A673 (cell line): ENCODE measurements at regions not wholly inside any gene's neighbourhood (a gene's known extent, or its start where the extent isn't known, plus 50 kb on each side); places are given as distances from the start of the nearest gene placed in this dataset.

Experiments used
- BruUV-seq: library from RNA; stranded (reverse); fragments of 400-500 nt; replicated peaks from 2 replicates; lab custom pipeline; 2021; lab: Mats Ljungman, UMichigan
- CTCF ChIA-PET: fragments of 300-600 bp; sonication (Branson Sonifier 250); formaldehyde crosslinking; loops from one replicate; lab custom pipeline; 2022; ENCODE audit warnings: antibody characterized with exemption; lab: Charles Lee
- POLR2A ChIA-PET: fragments of 300-600 bp; sonication (Branson Sonifier 250); formaldehyde crosslinking; loops from one replicate; lab custom pipeline; 2022; ENCODE audit warnings: antibody characterized with exemption; ENCODE audit not compliant: low non-redundant PET; lab: Charles Lee
- DNase-seq: peaks from one replicate; pipeline ENCODE4 v3.0.0-alpha.2; 2015; ENCODE audit warnings: low spot score
- H3K27ac ChIP-seq: fragments of 200-600 bp; sonication (generic); 2 replicates; pipeline ENCODE4 v1.5.1; 2016; ENCODE audit warnings: mixed run types, low read depth, mild to moderate bottlenecking, mixed read lengths, antibody characterized with exemption, low read length; ENCODE audit not compliant: poor library complexity, severe bottlenecking
- H3K27me3 ChIP-seq: fragments of 200-600 bp; sonication (generic); replicated peaks from 2 replicates; pipeline ENCODE4 v1.6.1; 2017; ENCODE audit warnings: mixed run types, low read depth, mild to moderate bottlenecking, mixed read lengths, antibody characterized with exemption, low read length; ENCODE audit not compliant: insufficient read depth, poor library complexity
- H3K36me3 ChIP-seq: fragments of 200-600 bp; sonication (generic); 2 replicates; pipeline ENCODE4 v1.6.1; 2016; ENCODE audit warnings: mixed run types, mild to moderate bottlenecking, mixed read lengths, antibody characterized with exemption, low read length; ENCODE audit not compliant: insufficient read depth, poor library complexity, severe bottlenecking
- H3K4me1 ChIP-seq: fragments of 200-600 bp; sonication (generic); 2 replicates; pipeline ENCODE4 v1.6.1; 2017; ENCODE audit warnings: mixed run types, mild to moderate bottlenecking, mixed read lengths, antibody characterized with exemption, low read length; ENCODE audit not compliant: insufficient read depth, poor library complexity, severe bottlenecking
- H3K4me3 ChIP-seq: fragments of 200-600 bp; sonication (generic); 2 replicates; pipeline ENCODE4 v1.5.1; 2016; ENCODE audit warnings: low read depth, mixed run types, mild to moderate bottlenecking, mixed read lengths, low read length; ENCODE audit not compliant: poor library complexity, severe bottlenecking
- H3K9me3 ChIP-seq: fragments of 200-600 bp; sonication (generic); 2 replicates; pipeline ENCODE4 v1.6.1; 2016; ENCODE audit warnings: mixed run types, low read depth, mild to moderate bottlenecking, mixed read lengths, antibody characterized with exemption, low read length; ENCODE audit not compliant: poor library complexity, severe bottlenecking
- EZH2 ChIP-seq: fragments of 200-600 bp; sonication (generic); IDR thresholded peaks from 2 replicates; pipeline ENCODE4 v1.6.1; 2017; ENCODE audit warnings: borderline replicate concordance, low read depth, mild to moderate bottlenecking, mixed read lengths, antibody characterized with exemption, low read length; ENCODE audit not compliant: poor library complexity, severe bottlenecking
- intact Hi-C: fragments of 100-400 bp; cut with micrococcal nuclease; formaldehyde crosslinking; loops from one replicate; pipeline ENCODE4 v1.10.0; 2022; ENCODE audit not compliant: unreplicated experiment
- TF ChIP-seq, protein P1 (sequence below): fragments of 300-800, 200-600 bp; sonication (generic); conservative IDR thresholded peaks from 2 replicates; pipeline ENCODE4 v1.5.1; 2017; ENCODE audit warnings: low read depth, mild to moderate bottlenecking, antibody characterized with exemption, low read length, moderate library complexity, mixed read lengths

DNA sequence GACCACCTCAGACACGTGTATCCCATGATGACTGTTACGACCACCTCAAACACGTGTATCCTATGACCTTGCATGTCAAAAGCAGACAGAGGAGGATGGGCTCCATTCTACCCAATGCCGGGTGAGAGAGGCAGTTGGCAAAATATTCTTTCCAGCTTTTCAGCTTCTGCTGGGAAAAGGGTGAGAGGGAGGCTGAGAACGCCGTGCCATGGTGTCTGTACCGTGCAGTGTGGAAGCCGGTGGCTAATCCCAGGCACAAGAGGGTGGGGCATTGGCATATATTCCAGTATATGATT, 1478.4 kb downstream of the TBC1D22A start:
- POLR2A ChIA-PET, result no interaction called here
- no peak for DNase-seq
- H3K4me1 ChIP-seq, result no peaks in the 10 kb centered on the region
- no peaks in the 10 kb centered on the region for H3K9me3 ChIP-seq
- peaks cover 10% of the 10 kb centered on the region for H3K27me3 ChIP-seq
- no peaks in the 10 kb centered on the region for H3K36me3 ChIP-seq
- CTCF ChIA-PET, result no interaction called here
- intact Hi-C loops, result no loop called here
- TF ChIP-seq EZH2, result no peak
- TF ChIP-seq, protein P1, sequence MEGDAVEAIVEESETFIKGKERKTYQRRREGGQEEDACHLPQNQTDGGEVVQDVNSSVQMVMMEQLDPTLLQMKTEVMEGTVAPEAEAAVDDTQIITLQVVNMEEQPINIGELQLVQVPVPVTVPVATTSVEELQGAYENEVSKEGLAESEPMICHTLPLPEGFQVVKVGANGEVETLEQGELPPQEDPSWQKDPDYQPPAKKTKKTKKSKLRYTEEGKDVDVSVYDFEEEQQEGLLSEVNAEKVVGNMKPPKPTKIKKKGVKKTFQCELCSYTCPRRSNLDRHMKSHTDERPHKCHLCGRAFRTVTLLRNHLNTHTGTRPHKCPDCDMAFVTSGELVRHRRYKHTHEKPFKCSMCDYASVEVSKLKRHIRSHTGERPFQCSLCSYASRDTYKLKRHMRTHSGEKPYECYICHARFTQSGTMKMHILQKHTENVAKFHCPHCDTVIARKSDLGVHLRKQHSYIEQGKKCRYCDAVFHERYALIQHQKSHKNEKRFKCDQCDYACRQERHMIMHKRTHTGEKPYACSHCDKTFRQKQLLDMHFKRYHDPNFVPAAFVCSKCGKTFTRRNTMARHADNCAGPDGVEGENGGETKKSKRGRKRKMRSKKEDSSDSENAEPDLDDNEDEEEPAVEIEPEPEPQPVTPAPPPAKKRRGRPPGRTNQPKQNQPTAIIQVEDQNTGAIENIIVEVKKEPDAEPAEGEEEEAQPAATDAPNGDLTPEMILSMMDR, result no peak
- no TSS peak for BruUV-seq
- no peak overlapping the region for H3K27ac ChIP-seq
- H3K4me3 ChIP-seq, result no peak overlapping the region

DNA sequence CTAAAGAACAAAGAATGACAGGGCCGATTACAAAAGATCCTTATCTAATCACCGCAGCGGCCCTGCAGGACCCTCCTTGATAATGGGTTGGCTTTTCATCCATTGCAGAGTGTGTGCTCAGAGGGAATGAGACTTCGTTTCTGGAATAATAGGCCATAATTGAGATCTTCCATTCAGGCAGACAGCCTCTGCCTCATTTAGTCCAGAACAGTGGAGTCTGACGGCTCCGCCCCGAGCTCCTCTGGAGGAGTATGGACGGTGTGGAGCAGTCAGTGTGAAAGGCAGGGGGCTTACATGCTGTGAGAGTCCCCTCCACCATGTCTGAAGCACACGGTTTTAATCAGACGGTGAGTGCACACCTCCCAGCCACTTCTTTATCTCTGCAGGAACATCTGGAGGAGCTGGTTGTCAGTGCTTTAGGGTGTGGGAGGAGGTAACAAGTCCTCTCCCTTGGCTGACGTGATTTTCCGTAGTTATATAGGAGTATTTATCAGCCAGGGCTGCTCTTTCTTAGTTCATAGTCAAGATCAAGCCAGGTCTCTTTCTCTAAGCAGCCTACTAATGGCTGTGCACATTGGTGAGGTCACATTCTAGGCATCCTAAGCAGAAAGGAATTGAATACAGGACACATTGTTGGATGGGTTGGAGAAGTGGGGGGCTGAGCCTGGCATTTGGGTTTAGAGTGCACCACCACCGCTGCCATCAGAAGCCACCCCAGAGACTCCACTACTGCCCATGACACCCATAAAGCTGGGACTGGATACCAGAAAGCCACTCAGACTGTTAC, 1477.9 kb downstream of the TBC1D22A start:
- BruUV-seq, result no TSS peak
- Histone ChIP-seq H3K4me1 (no peaks in the 10 kb centered on the region), H3K27me3 (peaks cover 6% of the 10 kb centered on the region), H3K27ac (no peak overlapping the region), H3K9me3 (no peaks in the 10 kb centered on the region), H3K36me3 (no peaks in the 10 kb centered on the region), H3K4me3 (no peak overlapping the region)
- DNase-seq, result no peak
- intact Hi-C loops, result no loop called here
- TF ChIP-seq EZH2, result no peak
- TF ChIP-seq, protein P1, result no peak
- CTCF ChIA-PET, result no interaction called here
- POLR2A ChIA-PET, result no interaction called here

DNA sequence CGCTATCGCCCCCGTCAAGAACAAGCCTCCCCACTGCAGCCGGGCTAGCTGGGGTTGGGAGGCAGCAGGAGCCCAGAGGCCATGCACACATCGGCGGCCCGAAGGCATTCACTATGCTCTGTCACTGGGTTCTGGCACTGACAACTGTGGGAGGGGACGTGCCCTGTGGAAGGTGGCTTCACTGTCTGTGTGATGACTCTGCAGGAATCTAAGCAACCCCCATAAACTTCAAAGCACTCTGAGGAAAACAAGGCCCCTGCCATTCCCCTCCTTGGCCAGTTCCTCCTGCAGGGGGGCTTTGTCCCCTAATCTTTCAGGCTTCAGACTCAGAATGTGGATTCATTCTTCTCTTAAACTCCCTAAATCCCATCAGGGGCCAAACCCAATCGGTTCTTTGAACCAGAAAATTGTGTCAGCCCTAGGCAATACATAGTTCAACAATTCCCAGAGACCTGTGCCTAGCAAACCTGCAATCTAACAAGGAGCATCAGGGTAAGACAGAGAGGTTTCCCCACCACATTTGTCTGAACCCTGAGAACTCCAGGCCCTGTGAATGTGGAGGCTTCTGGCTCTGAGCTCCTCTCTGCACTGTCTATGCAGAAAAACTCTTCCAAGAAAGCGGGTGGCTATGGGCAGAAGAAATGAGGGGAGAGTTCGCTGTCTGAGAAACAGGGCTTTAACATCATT, 1477.2 kb downstream of the TBC1D22A start:
- H3K9me3 ChIP-seq, result no peaks in the 10 kb centered on the region
- no peaks in the 10 kb centered on the region for H3K4me1 ChIP-seq
- H3K4me3 ChIP-seq, result no peak overlapping the region
- intact Hi-C loops, result no loop called here
- no peaks in the 10 kb centered on the region for H3K36me3 ChIP-seq
- no peaks in the 10 kb centered on the region for H3K27me3 ChIP-seq
- no peak for DNase-seq
- no TSS peak for BruUV-seq
- POLR2A ChIA-PET, result no interaction called here
- CTCF ChIA-PET, result no interaction called here
- no peak overlapping the region for H3K27ac ChIP-seq
- TF ChIP-seq EZH2, result no peak
- TF ChIP-seq, protein P1, result no peak
